ENCODE measurements at regions not wholly inside any gene's neighbourhood (a gene's known extent, or its start where the extent isn't known, plus 50 kb on each side); places are given as distances from the start of the nearest gene placed in this dataset.

DNA sequence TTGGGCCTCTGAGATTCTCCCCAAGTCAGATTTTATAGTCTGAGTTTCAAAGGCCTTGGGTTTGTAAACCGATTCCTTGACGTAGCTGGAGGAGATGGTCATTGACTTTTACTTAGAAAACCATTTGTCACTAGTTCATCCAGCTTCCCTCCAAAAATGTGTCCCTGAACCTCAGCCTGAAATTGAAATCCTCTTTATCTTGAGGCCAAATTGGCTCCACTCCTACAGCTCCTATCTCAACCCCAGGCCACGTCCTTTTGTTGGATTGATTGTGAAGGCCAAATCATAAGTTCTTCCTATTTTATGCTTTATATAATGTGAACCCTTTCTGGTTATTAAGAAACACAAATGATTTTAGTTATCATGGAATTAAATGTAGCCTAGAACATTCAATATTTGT is 193.9 kb upstream of the SUCLG2 start:
- no peaks in the 10 kb centered on the region for H3K27me3 ChIP-seq (replicated peaks; ENCODE audit: insufficient read depth, low read depth, low read length, poor library complexity)
- ChIA-PET CTCF (no interaction called here), POLR2A (ENCODE audit: low non-redundant PET) (no interaction called here)
- no peaks in the 10 kb centered on the region for H3K9me3 ChIP-seq (ENCODE audit: low read depth, low read length, poor library complexity, severe bottlenecking)
- TF ChIP-seq, protein P1, sequence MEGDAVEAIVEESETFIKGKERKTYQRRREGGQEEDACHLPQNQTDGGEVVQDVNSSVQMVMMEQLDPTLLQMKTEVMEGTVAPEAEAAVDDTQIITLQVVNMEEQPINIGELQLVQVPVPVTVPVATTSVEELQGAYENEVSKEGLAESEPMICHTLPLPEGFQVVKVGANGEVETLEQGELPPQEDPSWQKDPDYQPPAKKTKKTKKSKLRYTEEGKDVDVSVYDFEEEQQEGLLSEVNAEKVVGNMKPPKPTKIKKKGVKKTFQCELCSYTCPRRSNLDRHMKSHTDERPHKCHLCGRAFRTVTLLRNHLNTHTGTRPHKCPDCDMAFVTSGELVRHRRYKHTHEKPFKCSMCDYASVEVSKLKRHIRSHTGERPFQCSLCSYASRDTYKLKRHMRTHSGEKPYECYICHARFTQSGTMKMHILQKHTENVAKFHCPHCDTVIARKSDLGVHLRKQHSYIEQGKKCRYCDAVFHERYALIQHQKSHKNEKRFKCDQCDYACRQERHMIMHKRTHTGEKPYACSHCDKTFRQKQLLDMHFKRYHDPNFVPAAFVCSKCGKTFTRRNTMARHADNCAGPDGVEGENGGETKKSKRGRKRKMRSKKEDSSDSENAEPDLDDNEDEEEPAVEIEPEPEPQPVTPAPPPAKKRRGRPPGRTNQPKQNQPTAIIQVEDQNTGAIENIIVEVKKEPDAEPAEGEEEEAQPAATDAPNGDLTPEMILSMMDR (conservative IDR thresholded peaks at IDR 0.05; ENCODE audit: low read depth, low read length), result no peak
- no peak for TF ChIP-seq EZH2 (IDR thresholded peaks at IDR 0.05; ENCODE audit: borderline replicate concordance, low read depth, low read length, poor library complexity, severe bottlenecking)
- H3K36me3 ChIP-seq (ENCODE audit: insufficient read depth, low read length, poor library complexity, severe bottlenecking), result no peaks in the 10 kb centered on the region
- no TSS peak for BruUV-seq (replicated peaks)
- intact Hi-C loops (cut with micrococcal nuclease; ENCODE audit: unreplicated experiment), result no loop called here
- no peaks in the 10 kb centered on the region for H3K4me1 ChIP-seq (ENCODE audit: insufficient read depth, low read length, poor library complexity, severe bottlenecking)
- no peak overlapping the region for H3K27ac ChIP-seq (ENCODE audit: low read depth, low read length, poor library complexity, severe bottlenecking)
- H3K4me3 ChIP-seq (ENCODE audit: low read depth, low read length, poor library complexity, severe bottlenecking), result no peak overlapping the region
- no peak for DNase-seq (ENCODE audit: low spot score)

DNA sequence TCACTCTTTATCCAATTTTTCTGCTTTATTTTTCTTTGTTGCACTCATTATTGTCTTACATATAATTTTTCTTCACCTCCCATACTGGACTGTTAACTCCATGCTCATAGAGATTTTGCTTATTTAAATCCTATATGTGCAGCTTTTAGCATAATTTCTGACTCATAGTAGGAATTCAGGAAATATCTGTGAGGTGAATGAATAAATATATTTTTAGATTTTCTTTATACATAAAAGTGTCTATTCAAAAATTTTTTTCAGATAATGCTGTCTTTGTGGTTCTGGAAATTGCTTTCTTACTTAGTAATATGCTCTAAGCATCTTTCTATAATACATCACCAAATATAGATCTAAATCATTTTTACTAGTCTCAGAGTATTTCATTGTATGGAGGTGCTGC is 191.8 kb upstream of the SUCLG2 start:
- DNase-seq (ENCODE audit: low spot score), result no peak
- ChIA-PET POLR2A (ENCODE audit: low non-redundant PET) (no interaction called here), CTCF (no interaction called here)
- intact Hi-C loops (cut with micrococcal nuclease; ENCODE audit: unreplicated experiment), result no loop called here
- TF ChIP-seq EZH2 (IDR thresholded peaks at IDR 0.05; ENCODE audit: borderline replicate concordance, low read depth, low read length, poor library complexity, severe bottlenecking), result no peak
- TF ChIP-seq, protein P1 (conservative IDR thresholded peaks at IDR 0.05; ENCODE audit: low read depth, low read length), result no peak
- no peaks in the 10 kb centered on the region for H3K27me3 ChIP-seq (replicated peaks; ENCODE audit: insufficient read depth, low read depth, low read length, poor library complexity)
- BruUV-seq (replicated peaks), result no TSS peak
- no peak overlapping the region for H3K4me3 ChIP-seq (ENCODE audit: low read depth, low read length, poor library complexity, severe bottlenecking)
- no peaks in the 10 kb centered on the region for H3K9me3 ChIP-seq (ENCODE audit: low read depth, low read length, poor library complexity, severe bottlenecking)
- H3K27ac ChIP-seq (ENCODE audit: low read depth, low read length, poor library complexity, severe bottlenecking), result no peak overlapping the region
- no peaks in the 10 kb centered on the region for H3K36me3 ChIP-seq (ENCODE audit: insufficient read depth, low read length, poor library complexity, severe bottlenecking)
- H3K4me1 ChIP-seq (ENCODE audit: insufficient read depth, low read length, poor library complexity, severe bottlenecking), result no peaks in the 10 kb centered on the region

DNA sequence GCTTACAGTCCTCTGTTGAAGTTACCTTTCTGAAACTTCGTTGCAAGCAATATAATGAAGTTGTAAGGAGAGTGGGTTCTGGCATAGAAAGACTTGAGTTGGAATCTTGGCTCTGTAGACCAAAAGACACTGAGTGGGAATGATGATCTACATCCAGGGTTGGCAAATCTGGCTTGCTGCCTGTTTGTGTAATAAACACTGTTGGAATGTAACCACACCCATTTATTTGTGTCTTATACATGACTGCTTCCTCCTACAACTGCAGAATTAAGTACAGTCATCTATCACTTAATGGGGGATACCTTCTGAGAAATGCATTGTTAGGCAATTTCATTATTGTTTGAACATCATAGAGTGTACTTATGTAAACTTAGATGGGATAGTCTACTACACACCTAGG is 178.4 kb upstream of the SUCLG2 start:
- intact Hi-C loops (cut with micrococcal nuclease; ENCODE audit: unreplicated experiment), result no loop called here
- ChIA-PET CTCF (no interaction called here), POLR2A (ENCODE audit: low non-redundant PET) (no interaction called here)
- no peak for DNase-seq (ENCODE audit: low spot score)
- H3K4me3 ChIP-seq (ENCODE audit: low read depth, low read length, poor library complexity, severe bottlenecking), result no peak overlapping the region
- H3K27me3 ChIP-seq (replicated peaks; ENCODE audit: insufficient read depth, low read depth, low read length, poor library complexity), result no peaks in the 10 kb centered on the region
- TF ChIP-seq, protein P1 (conservative IDR thresholded peaks at IDR 0.05; ENCODE audit: low read depth, low read length), result no peak
- no peak for TF ChIP-seq EZH2 (IDR thresholded peaks at IDR 0.05; ENCODE audit: borderline replicate concordance, low read depth, low read length, poor library complexity, severe bottlenecking)
- no peaks in the 10 kb centered on the region for H3K36me3 ChIP-seq (ENCODE audit: insufficient read depth, low read length, poor library complexity, severe bottlenecking)
- H3K4me1 ChIP-seq (ENCODE audit: insufficient read depth, low read length, poor library complexity, severe bottlenecking), result no peaks in the 10 kb centered on the region
- no peaks in the 10 kb centered on the region for H3K9me3 ChIP-seq (ENCODE audit: low read depth, low read length, poor library complexity, severe bottlenecking)
- no TSS peak for BruUV-seq (replicated peaks)
- no peak overlapping the region for H3K27ac ChIP-seq (ENCODE audit: low read depth, low read length, poor library complexity, severe bottlenecking)
